PC-9 (cell line): ENCODE measurements at regions not wholly inside any gene's neighbourhood (a gene's known extent, or its start where the extent isn't known, plus 50 kb on each side); places are given as distances from the start of the nearest gene placed in this dataset.

Experiments used
- EZH2 ChIP-seq: fragments of 200-600 bp; sonication (generic); IDR thresholded peaks from 2 replicates; pipeline ENCODE4 v1.8.0; 2017; ENCODE audit warnings: antibody characterized with exemption, low read depth
- TF ChIP-seq, protein P1 (sequence below): fragments of 200-600 bp; sonication (generic); conservative IDR thresholded peaks from 2 replicates; pipeline ENCODE4 v1.6.1; 2017; ENCODE audit warnings: mixed run types, antibody characterized with exemption, mild to moderate bottlenecking, moderate library complexity

GRCh38 chr5:105460721-105461120, 1898.1 kb upstream of the NUDT12 start:
- TF ChIP-seq, protein P1, sequence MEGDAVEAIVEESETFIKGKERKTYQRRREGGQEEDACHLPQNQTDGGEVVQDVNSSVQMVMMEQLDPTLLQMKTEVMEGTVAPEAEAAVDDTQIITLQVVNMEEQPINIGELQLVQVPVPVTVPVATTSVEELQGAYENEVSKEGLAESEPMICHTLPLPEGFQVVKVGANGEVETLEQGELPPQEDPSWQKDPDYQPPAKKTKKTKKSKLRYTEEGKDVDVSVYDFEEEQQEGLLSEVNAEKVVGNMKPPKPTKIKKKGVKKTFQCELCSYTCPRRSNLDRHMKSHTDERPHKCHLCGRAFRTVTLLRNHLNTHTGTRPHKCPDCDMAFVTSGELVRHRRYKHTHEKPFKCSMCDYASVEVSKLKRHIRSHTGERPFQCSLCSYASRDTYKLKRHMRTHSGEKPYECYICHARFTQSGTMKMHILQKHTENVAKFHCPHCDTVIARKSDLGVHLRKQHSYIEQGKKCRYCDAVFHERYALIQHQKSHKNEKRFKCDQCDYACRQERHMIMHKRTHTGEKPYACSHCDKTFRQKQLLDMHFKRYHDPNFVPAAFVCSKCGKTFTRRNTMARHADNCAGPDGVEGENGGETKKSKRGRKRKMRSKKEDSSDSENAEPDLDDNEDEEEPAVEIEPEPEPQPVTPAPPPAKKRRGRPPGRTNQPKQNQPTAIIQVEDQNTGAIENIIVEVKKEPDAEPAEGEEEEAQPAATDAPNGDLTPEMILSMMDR: no peak
- no peak for TF ChIP-seq EZH2
